ENCODE measurements at regions not wholly inside any gene's neighbourhood (a gene's known extent, or its start where the extent isn't known, plus 50 kb on each side); places are given as distances from the start of the nearest gene placed in this dataset.

GRCh38 chr7:12032146-12032545 is 178.9 kb upstream of the TMEM106B start:
- no peak for TF ChIP-seq CTCF (IDR thresholded peaks at IDR 0.05; ENCODE audit: low read depth, low read length, missing input control)
- no peak for TF ChIP-seq RXRA (IDR thresholded peaks at IDR 0.05)
- TF ChIP-seq FOXA1 (IDR thresholded peaks at IDR 0.05): no peak
- TF ChIP-seq, protein P1, sequence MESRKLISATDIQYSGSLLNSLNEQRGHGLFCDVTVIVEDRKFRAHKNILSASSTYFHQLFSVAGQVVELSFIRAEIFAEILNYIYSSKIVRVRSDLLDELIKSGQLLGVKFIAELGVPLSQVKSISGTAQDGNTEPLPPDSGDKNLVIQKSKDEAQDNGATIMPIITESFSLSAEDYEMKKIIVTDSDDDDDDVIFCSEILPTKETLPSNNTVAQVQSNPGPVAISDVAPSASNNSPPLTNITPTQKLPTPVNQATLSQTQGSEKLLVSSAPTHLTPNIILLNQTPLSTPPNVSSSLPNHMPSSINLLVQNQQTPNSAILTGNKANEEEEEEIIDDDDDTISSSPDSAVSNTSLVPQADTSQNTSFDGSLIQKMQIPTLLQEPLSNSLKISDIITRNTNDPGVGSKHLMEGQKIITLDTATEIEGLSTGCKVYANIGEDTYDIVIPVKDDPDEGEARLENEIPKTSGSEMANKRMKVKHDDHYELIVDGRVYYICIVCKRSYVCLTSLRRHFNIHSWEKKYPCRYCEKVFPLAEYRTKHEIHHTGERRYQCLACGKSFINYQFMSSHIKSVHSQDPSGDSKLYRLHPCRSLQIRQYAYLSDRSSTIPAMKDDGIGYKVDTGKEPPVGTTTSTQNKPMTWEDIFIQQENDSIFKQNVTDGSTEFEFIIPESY (IDR thresholded peaks at IDR 0.05): no peak
- no peak for TF ChIP-seq TAF1 (conservative IDR thresholded peaks at IDR 0.05)

Data from liver (tissue), 3 donors.